Neuronal stem cell (in vitro differentiated cells): ENCODE measurements at regions not wholly inside any gene's neighbourhood (a gene's known extent, or its start where the extent isn't known, plus 50 kb on each side); places are given as distances from the start of the nearest gene placed in this dataset.

Source experiments
- DNase-seq: peaks from one replicate; pipeline ENCODE4 v3.0.0-alpha.2; 2013; ENCODE audit warnings: low spot score
- H2AFZ ChIP-seq: one replicate; pipeline ENCODE4 v1.6.1; 2013; ENCODE audit warnings: mild to moderate bottlenecking, low read length, inconsistent platforms
- H2AK5ac ChIP-seq: 2 replicates; pipeline ENCODE4 v1.6.1; 2013; ENCODE audit warnings: low read depth, mild to moderate bottlenecking, inconsistent platforms, low read length, moderate library complexity, mixed read lengths
- H2BK120ac ChIP-seq: 2 replicates; pipeline ENCODE4 v1.6.1; 2013; ENCODE audit warnings: low read depth, mild to moderate bottlenecking, inconsistent platforms, low read length, moderate library complexity, mixed read lengths
- H2BK12ac ChIP-seq: one replicate; pipeline ENCODE4 v1.6.1; 2013; ENCODE audit warnings: low read length, inconsistent platforms
- H2BK15ac ChIP-seq: 2 replicates; pipeline ENCODE4 v1.6.1; 2013; ENCODE audit warnings: mild to moderate bottlenecking, low read length, inconsistent platforms, mixed read lengths
- H2BK5ac ChIP-seq: one replicate; pipeline ENCODE4 v1.6.1; 2013; ENCODE audit warnings: inconsistent platforms, mild to moderate bottlenecking, low read length, moderate library complexity
- H3K14ac ChIP-seq: one replicate; pipeline ENCODE4 v1.6.1; 2013; ENCODE audit warnings: low read length, inconsistent platforms
- H3K18ac ChIP-seq: 2 replicates; pipeline ENCODE4 v1.6.1; 2013; ENCODE audit warnings: low read length, inconsistent platforms
- H3K23ac ChIP-seq: 2 replicates; pipeline ENCODE4 v1.6.1; 2013; ENCODE audit warnings: low read depth, mild to moderate bottlenecking, mixed read lengths, low read length, inconsistent platforms; ENCODE audit not compliant: poor library complexity
- H3K27ac ChIP-seq: replicated peaks from 3 replicates; pipeline ENCODE4 v1.5.1; 2013; ENCODE audit warnings: low read length, inconsistent platforms
- H3K27me3 ChIP-seq, 3 experiments: 2 replicates each; pipeline ENCODE4 v1.6.1; 2013; ENCODE audit warnings: low read length in 3 of 3, mild to moderate bottlenecking in 2 of 3, inconsistent platforms in 1 of 3, low read depth in 1 of 3, mixed read lengths in 1 of 3, moderate library complexity in 1 of 3; ENCODE audit not compliant: control insufficient read depth in 3 of 3, insufficient read depth in 3 of 3
- H3K36me3 ChIP-seq, 2 donors: replicated peaks in 1 of 2; 2 replicates each; pipeline ENCODE4 v1.6.1; 2013; ENCODE audit warnings: low read length in 2 of 2; ENCODE audit not compliant: control insufficient read depth in 2 of 2, insufficient read depth in 2 of 2
- H3K4ac ChIP-seq: 2 replicates; pipeline ENCODE4 v1.6.1; 2013; ENCODE audit warnings: inconsistent platforms, mild to moderate bottlenecking, low read length, moderate library complexity
- H3K4me1 ChIP-seq, 2 donors: 1 replicate in 1 of 2; 2 replicates in 1 of 2; pipeline ENCODE4 v1.6.1; 2013; ENCODE audit warnings: low read length in 2 of 2, low read depth in 1 of 2; ENCODE audit not compliant: control insufficient read depth in 2 of 2, insufficient read depth in 1 of 2
- H3K4me2 ChIP-seq: one replicate; pipeline ENCODE4 v1.6.1; 2013; ENCODE audit warnings: mild to moderate bottlenecking, low read length, inconsistent platforms; ENCODE audit not compliant: insufficient read depth, poor library complexity, severe bottlenecking
- H3K4me3 ChIP-seq, 2 donors: 2 replicates each; pipeline ENCODE4 v1.5.1; 2013; ENCODE audit warnings: low read length in 2 of 2, mild to moderate bottlenecking in 2 of 2, inconsistent platforms in 1 of 2, moderate library complexity in 1 of 2
- H3K79me1 ChIP-seq: one replicate; pipeline ENCODE4 v1.6.1; 2013; ENCODE audit warnings: low read depth, mild to moderate bottlenecking, inconsistent platforms, low read length, moderate library complexity
- H3K9ac ChIP-seq: one replicate; pipeline ENCODE4 v1.6.1; 2013; ENCODE audit warnings: mild to moderate bottlenecking, low read depth, low read length, inconsistent platforms; ENCODE audit not compliant: poor library complexity
- H3K9me3 ChIP-seq, 2 donors: replicated peaks in 1 of 2; 2 replicates each; pipeline versions ENCODE3 to v1.6.1; 2013; ENCODE audit warnings: low read length in 2 of 2, mild to moderate bottlenecking in 2 of 2, inconsistent platforms in 1 of 2, low read depth in 1 of 2, mixed read lengths in 1 of 2, moderate library complexity in 1 of 2; ENCODE audit not compliant: control insufficient read depth in 2 of 2, insufficient read depth in 1 of 2
- H4K8ac ChIP-seq: one replicate; pipeline ENCODE4 v1.6.1; 2013; ENCODE audit warnings: low read depth, mild to moderate bottlenecking, inconsistent platforms, low read length, moderate library complexity
- H4K91ac ChIP-seq: one replicate; pipeline ENCODE4 v1.6.1; 2013; ENCODE audit warnings: low read length, low read depth, mild to moderate bottlenecking, inconsistent platforms; ENCODE audit not compliant: poor library complexity
- WGBS, 2 donors: extraction: QIAGEN DNeasy Blood & Tissue Kit; methylation state at CpG; one replicate each; pipeline ENCODE4 v1.1.7; 2013; ENCODE audit warnings: missing lambda C conversion rate in 2 of 2, mixed read lengths in 1 of 2; ENCODE audit not compliant: insufficient read length in 2 of 2, insufficient replicate concordance in 1 of 2; ENCODE audit errors: extremely low coverage in 2 of 2; 5-methylcytosine and 5-hydroxymethylcytosine counted together

DNA sequence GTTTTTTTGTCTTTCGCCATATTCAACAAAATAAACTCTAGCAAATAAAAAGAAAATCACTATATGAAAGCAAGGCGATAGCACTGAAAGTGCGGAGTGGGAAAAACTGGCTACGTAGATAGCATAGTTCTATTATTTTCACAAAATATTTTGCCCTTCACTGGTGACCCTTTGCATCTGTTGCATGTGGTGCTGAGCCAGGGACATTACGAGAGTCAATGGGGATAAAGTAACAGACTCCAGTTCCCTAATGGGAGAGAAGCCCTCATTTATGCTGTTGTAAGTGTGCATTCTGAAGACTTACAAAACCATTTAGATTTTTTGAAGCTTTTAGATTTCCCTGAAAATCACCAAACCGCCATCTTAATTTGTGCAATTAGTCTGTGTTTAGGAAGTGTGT is 501.6 kb downstream of the PPARGC1A start:
- H3K9ac ChIP-seq = no peak overlapping the region
- no peak overlapping the region for H2AFZ ChIP-seq
- no peak overlapping the region for H3K14ac ChIP-seq
- H4K91ac ChIP-seq = no peak overlapping the region
- H3K4me3 ChIP-seq = no peak overlapping the region
- WGBS, 2 donors = no CpG with 5 or more reads among the region's 6 CpGs
- no peak overlapping the region for H2AK5ac ChIP-seq
- peaks cover 0 to 3% of the 10 kb centered on the region in 2 donors for H3K9me3 ChIP-seq
- no peak overlapping the region for H2BK5ac ChIP-seq
- no peaks in the 10 kb centered on the region for H3K4me1 ChIP-seq
- H3K4me2 ChIP-seq = no peak overlapping the region
- H2BK12ac ChIP-seq = no peak overlapping the region
- no peaks in the 10 kb centered on the region for H3K36me3 ChIP-seq
- H2BK120ac ChIP-seq = no peak overlapping the region
- H2BK15ac ChIP-seq = no peak overlapping the region
- H3K27me3 ChIP-seq = no peaks in the 10 kb centered on the region
- H4K8ac ChIP-seq = no peak overlapping the region
- H3K4ac ChIP-seq = no peak overlapping the region
- H3K23ac ChIP-seq = no peak overlapping the region
- no peak overlapping the region for H3K27ac ChIP-seq
- H3K79me1 ChIP-seq = no peaks in the 10 kb centered on the region
- H3K18ac ChIP-seq = no peak overlapping the region
- DNase-seq = no peak

DNA sequence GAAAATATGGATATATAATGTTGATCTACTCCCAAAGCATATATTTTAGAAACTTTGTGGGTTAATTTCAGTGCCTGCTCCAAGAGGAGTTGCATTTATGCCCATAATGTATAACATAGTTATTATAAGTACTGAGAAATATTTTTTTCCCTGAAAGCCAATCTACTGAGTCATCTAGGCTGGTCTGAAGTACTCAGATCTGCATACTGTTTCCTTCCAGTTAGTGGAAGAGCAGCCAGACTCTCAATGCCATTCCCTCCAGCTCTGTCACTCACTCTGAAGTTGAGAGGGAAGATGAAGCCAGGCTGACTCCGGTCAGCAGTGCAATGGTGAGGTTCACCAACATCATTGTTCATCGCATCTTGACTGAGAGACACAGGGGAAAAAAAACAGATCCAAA is 505.1 kb downstream of the PPARGC1A start:
- no peak overlapping the region for H2BK120ac ChIP-seq
- no peak overlapping the region for H3K4me2 ChIP-seq
- H3K4ac ChIP-seq = no peak overlapping the region
- no peaks in the 10 kb centered on the region for H3K79me1 ChIP-seq
- no peak for DNase-seq
- H3K27ac ChIP-seq = no peak overlapping the region
- no peak overlapping the region for H2AFZ ChIP-seq
- no peaks in the 10 kb centered on the region for H3K36me3 ChIP-seq
- H3K14ac ChIP-seq = no peak overlapping the region
- no peak overlapping the region for H3K4me3 ChIP-seq
- no peaks in the 10 kb centered on the region for H3K4me1 ChIP-seq
- no peak overlapping the region for H2BK5ac ChIP-seq
- no peak overlapping the region for H3K18ac ChIP-seq
- no peak overlapping the region for H3K9ac ChIP-seq
- no CpG with 5 or more reads among the region's 2 CpGs for WGBS, 2 donors
- H3K9me3 ChIP-seq = no peaks in the 10 kb centered on the region
- H3K27me3 ChIP-seq = no peaks in the 10 kb centered on the region
- H4K8ac ChIP-seq = no peak overlapping the region
- no peak overlapping the region for H3K23ac ChIP-seq
- no peak overlapping the region for H4K91ac ChIP-seq
- H2AK5ac ChIP-seq = no peak overlapping the region
- no peak overlapping the region for H2BK12ac ChIP-seq
- H2BK15ac ChIP-seq = no peak overlapping the region

DNA sequence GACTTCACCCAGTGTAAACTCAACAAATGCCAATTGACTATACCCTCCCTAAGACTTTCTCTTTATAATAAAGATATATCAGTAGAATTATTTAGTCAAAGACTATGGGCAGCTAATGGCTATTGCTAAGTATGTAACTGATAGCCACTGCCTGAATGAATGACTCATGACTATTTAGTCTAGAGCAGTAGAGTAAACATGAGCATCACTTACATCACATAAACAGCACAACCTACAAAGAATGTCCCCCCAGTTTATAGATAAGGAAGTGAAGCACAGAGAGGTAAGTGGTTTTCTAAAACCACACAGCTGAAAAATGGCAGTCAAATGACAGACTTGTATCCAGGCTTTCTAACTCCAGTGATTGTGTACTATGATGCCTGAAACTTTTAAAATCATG is 507.0 kb downstream of the PPARGC1A start:
- no peak overlapping the region for H3K9ac ChIP-seq
- no peak overlapping the region for H2BK5ac ChIP-seq
- no peak overlapping the region for H4K91ac ChIP-seq
- H2AFZ ChIP-seq = no peak overlapping the region
- no peaks in the 10 kb centered on the region for H3K4me1 ChIP-seq
- no peak overlapping the region for H3K23ac ChIP-seq
- H3K18ac ChIP-seq = no peak overlapping the region
- H3K27me3 ChIP-seq = no peaks in the 10 kb centered on the region
- no peaks in the 10 kb centered on the region for H3K36me3 ChIP-seq
- H2BK15ac ChIP-seq = no peak overlapping the region
- no peak overlapping the region for H2BK120ac ChIP-seq
- H3K4me2 ChIP-seq = no peak overlapping the region
- no peak overlapping the region for H4K8ac ChIP-seq
- H3K9me3 ChIP-seq = peaks cover 0 to 4% of the 10 kb centered on the region in 2 donors
- no peak for DNase-seq
- H3K27ac ChIP-seq = no peak overlapping the region
- H2AK5ac ChIP-seq = no peak overlapping the region
- no peak overlapping the region for H3K4ac ChIP-seq
- no peak overlapping the region for H3K4me3 ChIP-seq
- H3K79me1 ChIP-seq = no peaks in the 10 kb centered on the region
- no peak overlapping the region for H2BK12ac ChIP-seq
- H3K14ac ChIP-seq = no peak overlapping the region

DNA sequence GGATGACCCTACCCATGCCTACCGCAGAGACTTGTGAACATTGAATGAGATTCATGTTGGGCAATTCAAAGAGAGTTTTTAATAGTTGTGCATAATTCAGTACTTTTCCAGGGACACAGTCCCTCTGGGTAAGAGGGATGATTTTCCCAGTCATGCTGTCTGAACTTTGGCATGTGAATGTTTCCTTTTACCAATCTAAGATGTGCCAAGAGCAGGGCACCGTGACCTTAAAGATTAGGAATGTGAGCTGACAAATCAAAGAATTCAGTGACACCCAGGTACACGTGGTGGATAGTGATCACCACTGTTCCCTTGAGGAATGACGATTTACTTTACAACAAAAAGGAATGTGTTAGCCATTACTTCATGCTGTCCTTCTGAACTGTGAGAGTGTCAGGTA is 515.6 kb downstream of the PPARGC1A start:
- Histone ChIP-seq H3K27me3 (no peaks in the 10 kb centered on the region), H2BK120ac (no peak overlapping the region), H4K8ac (no peak overlapping the region), H3K4me1 (peaks cover 5 to 12% of the 10 kb centered on the region in 2 donors), H3K36me3 (no peaks in the 10 kb centered on the region), H2BK12ac (no peak overlapping the region), H3K9ac (no peak overlapping the region), H2BK15ac (no peak overlapping the region), H2AFZ (no peak overlapping the region), H3K9me3 (peaks cover 0 to 4% of the 10 kb centered on the region in 2 donors), H2AK5ac (no peak overlapping the region), H3K4me3 (no peak overlapping the region), H3K4ac (no peak overlapping the region), H3K79me1 (no peaks in the 10 kb centered on the region), H2BK5ac (no peak overlapping the region), H3K4me2 (no peak overlapping the region), H4K91ac (peak overlapping the region; percentile 77), H3K27ac (no peak overlapping the region), H3K14ac (no peak overlapping the region), H3K23ac (no peak overlapping the region), H3K18ac (no peak overlapping the region)
- WGBS, 2 donors = no CpG with 5 or more reads among the region's 4 CpGs
- no peak for DNase-seq
